Fibroblast of skin of right biceps (primary cell): ENCODE measurements at regions not wholly inside any gene's neighbourhood (a gene's known extent, or its start where the extent isn't known, plus 50 kb on each side); places are given as distances from the start of the nearest gene placed in this dataset.

Source experiments
- DNase-seq: peaks from one replicate; pipeline ENCODE4 v3.0.0-alpha.2; 2013

DNA sequence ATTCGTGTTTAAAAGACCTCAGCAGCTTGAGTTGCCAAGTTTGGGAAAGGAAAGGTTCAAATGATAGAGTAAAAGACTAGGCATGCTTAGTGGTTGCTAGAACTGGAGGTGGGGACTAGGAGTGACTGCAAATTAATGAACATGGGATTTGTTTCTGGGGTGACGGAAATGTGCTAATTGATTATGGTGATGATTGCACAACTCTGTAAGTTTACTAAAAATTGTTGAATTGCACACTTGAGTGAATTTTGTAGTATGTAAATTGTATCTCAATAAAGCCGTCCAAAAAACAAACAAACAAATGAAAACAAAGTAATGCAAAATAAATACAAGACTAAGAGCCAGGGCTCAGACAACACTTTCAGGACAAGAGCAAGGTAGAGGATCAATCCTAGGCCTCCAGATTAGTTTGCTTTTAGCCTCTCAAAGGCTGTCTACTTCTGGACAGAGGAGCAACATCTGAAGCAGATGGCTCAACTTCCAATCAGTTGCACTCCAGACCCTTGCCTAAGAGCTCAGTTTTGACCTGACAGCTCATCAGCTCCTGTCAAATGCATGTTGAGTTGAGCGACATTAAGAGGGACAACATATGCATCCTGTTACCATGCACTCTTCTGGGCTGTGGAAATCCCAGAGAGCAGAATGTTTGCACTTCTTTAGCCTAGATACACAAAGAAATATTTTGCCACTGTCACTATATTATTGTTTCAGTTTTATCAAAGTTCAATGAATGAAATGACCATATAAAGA is 111.2 kb upstream of the ASIC2 start:
- DNase-seq, result no peak

DNA sequence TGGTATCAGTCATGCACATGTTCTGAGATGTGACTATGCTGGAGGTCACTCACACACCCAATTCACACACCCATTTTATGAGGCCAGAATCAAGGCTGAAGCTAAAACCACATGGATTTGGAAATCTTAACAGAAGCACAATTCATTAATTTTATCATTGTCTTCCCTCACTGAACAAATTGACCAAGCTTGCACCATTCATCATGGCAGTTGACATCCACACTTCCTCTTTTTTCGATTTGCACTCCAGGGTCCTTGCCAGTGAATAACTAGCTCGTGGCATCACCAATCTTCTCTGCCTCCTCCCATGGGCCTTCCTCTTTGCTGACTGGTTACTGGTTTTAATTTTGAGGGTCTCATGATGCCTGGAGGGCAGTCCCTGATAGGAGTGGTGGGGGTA is 123.0 kb upstream of the ASIC2 start:
- DNase-seq, result no peak

DNA sequence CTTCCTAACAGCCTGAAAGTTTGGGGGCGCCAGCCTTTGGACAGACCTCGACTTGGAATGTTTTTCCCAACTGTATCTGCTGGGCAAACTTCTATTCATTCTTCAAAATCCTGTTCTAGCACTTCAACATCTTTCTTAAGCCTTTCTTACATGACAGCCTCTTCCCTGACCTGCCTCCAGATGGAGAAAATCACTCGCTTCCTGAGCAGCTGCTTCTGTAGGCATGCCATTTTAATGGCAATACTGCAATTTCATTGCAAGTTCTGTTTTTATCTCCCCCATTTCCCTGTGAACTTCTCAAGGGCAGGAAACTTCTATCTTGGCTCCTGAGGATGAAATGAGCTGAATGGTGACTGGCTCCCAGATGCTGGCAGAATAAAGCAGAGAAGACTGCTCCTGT is 128.8 kb upstream of the ASIC2 start:
- DNase-seq, result no peak

DNA sequence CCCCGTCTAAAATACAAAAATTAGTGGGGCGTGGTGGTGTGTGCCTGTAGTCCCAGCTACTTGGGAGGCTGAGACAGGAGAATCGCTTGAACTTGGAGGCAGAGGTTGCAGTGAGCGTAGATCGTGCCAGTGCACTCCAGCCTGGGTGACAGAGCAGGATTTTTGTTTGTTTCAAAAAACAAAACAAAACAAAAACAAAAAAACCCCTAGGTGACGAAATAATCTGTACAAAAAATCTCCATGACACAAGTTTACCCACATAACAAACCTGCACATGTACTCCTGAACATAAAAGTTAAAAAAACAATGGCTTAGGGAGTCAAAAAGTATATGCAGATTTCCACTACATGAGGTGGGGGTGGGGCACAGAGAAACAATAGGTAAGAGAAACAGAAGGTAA is 140.5 kb upstream of the ASIC2 start:
- no peak for DNase-seq

DNA sequence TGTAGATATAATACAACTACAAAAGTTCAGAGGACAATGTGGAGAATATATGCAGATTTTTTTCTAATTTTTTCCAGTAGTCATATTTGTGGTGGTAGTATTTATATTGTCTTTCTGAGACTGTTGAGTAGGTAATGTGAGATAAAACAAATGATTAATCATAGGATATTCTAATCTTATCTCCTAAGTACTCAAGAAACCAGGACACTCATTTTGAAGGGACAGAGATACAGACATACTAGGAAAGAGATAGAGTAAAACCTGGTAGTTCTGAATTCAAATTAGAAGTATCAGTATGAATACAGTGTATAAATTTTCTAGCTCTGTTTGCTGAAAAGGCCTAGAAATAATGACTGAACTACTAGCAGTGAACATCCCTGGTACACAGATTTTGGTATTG is 141.7 kb upstream of the ASIC2 start:
- DNase-seq, result no peak

DNA sequence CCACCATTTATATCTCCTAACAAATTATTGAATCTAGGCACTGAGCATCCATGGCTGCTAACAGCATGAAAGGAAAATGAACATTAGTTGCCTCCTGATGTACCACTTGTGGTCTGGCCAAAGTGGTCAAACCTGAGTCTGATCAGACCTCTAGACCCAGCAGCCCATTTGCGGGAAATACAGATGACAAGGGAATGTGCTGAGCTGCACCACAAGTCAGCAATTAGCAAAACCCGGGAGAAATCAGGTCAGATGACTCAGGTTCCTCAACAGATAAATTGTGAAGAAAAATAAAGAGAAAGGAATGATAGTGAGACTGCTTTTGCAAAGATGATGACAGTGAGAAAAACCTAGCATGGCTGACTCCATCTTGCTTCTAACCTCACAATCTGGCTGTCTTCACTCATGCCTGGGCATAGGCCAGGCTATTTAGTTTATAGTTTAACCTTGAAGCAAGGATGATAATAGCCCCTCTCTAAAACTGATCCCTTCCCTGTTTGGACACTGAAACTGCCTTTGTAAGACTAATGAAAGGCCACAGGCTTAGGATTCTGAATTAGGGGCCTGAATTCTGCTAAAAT is 142.7 kb upstream of the ASIC2 start:
- peak; percentile 59 for DNase-seq

DNA sequence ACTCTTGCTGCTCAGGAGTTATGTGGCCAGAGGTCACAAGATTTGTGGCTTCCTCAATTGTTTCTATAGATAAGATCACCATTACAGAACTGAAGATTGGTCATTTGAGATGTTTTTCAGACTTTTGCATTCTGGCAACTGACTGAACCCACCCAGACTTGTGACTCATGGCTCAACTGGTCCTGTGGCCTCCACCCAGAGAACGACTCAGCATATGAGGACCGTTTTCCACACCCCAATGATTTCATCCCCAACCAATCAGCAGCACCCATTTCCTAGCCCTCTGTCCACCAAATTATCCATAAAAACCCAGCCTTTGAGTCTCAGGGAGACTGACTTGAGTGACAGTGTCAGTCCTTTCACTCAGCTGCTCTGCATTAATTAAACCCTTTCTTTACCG is 143.2 kb upstream of the ASIC2 start:
- peak; percentile 73 for DNase-seq

DNA sequence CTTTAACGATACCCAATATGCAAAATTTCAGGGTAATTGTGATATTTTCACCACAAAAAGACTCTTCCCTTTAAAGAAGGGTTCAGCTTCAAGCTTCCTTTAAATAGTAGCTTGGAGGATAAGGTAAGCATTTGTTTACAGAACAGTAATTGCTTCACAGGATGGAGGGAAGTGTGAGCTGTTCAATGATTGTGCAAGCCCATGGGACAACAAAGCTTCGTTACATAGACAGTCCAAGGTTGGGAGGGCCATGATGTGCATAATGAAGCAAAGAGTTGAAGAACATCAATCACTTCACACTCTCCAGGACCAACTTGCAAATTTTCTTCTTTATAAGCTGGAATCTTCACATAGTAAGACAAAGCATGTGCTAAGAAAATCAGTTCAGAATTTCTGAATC is 145.0 kb upstream of the ASIC2 start:
- no peak for DNase-seq

DNA sequence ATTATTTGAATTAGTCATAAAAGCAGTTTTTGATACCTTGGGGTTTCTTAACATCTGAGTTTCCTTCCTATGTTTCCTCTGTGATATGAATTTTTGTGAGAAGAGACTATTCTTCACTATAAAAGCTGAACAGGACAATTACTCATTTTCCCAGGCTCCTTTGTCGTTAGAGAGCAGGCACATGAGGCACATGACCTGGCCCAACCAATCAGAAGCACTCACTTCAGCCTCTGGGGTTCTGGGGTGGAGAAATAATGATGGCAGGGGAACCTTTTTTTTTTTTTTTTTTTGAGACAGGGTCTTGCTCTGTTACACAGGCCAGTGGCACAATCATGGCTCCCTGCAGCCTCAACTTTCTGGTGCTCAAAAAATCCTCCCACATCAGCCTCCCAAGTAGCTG is 145.5 kb upstream of the ASIC2 start:
- no peak for DNase-seq

DNA sequence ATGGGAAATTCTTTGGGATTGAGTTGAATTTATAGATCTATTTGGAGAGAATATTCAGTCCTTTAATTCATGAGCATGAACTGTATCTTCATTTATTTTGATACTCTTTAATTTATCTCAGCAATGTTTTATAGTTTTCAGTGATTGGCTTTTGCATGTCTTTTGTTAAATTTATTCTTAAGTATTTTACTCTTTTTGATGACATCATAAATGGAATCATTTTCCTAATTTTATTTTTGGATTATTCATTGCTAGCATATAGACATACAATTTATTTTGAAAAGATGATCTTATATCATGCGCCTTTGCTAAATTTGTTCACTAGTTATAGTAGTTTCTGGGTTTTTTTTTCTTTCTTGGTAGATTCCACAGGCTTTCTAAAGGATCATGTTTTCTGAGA is 149.2 kb upstream of the ASIC2 start:
- no peak for DNase-seq

DNA sequence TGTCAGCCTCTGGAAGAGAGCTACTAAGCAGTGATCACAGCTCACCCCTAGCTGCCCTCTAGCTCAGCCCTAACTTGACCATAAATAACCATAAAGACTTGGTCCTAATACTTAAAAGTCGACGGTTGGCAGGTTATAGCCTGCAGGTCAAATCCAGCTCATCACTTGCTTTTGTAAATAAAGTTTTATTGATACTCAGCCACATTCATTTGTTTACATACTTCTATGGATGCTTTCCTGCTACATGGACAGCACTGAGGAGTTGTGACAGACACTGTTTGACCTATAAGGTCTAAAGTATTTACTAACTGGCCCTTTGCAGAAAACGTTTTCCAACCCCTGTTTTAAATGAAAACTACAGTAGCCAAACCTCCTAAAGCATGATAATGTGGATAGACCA is 151.6 kb upstream of the ASIC2 start:
- no peak for DNase-seq

DNA sequence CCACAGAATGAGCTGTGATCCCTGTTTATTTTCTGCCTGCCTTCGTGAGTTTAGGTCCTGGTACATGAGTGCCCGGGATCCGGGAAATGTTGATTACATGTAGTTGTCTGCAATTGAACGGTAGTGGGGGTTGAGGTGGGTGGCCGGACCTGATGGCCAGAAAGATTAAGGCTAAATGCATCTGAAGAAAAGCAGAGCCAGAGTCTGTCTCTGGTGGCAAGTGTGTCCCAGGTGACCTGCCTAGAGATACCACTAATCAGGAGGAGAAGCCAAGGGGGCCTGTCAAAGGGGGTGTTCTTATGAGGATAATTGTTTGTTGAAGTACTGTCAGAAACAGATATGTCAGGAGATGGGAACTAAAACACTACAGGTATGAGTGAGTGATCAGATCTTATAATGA is 154.0 kb upstream of the ASIC2 start:
- no peak for DNase-seq

DNA sequence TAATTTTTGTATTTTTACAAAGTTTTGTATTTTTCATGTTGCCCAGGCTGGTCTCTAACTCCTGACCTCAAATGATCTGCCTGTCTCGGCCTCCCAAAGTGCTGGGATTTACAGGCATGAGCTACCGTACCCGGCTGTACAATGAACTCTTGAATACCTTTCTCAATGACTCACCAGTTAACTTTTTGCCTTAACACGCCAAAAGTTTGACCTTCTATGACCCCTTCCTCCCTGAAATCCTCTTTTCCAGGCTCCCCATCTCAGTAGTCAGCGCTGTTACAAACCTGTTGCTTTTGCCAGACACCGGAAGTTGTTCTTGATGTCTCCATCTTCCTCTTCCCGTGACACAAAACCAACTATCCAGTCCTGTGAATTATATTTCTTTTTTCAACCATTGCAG is 158.1 kb upstream of the ASIC2 start:
- DNase-seq, result peak; percentile 9

DNA sequence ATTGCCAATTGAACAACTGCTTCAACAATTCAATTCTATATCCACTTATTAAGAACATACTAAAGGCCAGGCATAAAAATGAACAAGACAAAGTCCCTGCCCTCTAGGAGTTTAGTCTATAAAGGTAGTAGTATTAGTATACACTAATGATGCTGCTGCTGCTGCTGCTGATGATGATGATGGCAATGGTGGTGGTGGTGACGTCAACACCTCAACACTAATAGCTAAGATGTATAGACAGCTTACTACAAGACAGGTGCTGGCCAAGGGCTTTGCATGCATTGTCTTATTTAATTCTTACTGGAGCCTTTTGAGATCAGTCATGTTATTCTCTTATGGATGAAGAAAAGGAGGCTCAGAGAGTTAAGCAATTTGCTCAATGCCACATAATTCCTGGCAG is 164.4 kb upstream of the ASIC2 start:
- no peak for DNase-seq

DNA sequence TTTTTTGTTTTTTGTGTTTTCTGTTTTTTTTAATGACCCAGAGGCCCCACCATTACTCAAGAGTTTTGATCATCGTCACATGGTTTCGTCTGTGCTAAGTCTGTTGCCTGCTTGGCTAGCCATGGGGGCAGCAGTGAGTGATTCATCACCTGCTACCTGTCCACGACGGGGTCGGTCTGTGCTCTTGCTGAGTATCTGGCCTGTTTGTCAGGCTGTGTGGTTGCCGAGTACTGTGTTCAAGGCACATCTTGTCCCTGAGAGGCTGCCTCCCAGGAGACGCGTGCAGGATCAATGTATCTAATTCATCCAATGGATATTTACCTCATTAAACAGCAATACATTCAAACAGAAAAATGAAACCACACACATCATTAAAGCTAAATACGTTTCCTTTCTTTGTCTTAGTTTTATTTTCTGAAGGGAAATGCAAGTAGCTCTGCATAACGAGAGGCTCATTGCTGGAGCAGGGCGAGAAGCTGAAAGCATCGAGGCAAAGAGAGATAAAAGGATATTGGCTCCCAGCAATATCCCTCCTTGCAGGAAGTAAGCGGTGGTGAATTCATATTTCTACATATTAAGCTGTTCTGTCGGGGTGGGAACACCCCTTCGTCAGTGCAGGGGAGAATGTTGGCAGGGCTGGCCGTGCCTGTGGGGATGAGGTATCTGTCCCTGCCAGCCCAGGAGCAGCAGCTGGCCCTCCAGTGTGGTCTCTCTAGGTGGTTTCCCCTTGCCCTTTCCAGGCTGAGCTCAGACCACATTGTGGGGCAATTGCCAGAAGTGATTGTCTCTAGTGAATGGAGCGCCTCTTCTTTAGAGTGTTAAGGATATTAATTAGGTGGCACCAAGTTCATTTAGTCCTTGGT is 166.2 kb upstream of the ASIC2 start:
- no peak for DNase-seq

DNA sequence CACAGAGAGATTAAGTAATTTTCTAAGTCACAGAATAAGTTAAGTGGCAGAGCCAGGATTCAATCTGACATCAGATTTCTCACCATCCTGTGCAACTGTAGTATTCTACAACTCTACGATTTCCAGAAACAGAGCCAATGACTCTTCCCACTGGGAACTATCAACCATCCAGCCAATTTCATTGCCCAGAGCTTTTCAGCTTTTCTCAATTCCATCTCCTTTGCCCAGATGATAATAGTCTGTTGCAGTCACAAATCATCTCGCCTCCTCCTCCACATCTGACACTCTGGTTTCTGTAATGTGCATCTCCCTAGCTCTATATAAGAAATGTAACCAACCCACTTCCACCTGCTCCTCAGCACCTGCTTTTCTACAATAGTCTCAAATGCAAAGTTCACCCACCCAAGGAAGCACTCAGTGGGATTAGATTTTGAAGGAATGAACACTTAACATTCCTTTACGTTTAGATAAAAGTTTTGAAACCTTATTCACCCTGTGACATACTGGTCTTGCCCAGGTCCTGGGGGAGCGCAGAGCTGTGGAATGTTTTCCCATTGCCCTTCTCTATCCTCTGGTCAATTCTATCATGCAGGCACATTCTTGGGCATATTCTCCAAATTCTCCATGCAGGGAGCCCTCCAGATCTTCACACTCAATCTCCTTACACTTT is 167.8 kb upstream of the ASIC2 start:
- DNase-seq, result no peak

DNA sequence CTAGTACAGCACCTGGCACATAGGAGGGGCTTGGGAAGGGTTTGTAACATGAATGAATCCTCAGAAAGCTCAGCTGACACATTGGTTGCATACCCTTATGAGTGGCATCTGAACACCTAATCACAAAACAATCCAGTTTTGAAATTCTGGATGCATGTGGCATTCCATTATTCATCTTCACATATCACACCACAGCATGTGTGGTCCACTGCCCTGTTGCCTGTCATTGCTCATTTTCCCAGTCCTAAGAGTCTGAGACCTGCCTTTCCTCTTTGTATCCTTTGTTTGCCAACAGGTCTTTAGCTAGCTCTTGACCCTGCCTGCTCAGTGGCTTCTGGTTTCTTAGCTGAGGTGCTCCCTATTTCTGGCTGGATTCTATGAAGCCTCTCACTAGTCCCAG is 170.8 kb upstream of the ASIC2 start:
- no peak for DNase-seq

DNA sequence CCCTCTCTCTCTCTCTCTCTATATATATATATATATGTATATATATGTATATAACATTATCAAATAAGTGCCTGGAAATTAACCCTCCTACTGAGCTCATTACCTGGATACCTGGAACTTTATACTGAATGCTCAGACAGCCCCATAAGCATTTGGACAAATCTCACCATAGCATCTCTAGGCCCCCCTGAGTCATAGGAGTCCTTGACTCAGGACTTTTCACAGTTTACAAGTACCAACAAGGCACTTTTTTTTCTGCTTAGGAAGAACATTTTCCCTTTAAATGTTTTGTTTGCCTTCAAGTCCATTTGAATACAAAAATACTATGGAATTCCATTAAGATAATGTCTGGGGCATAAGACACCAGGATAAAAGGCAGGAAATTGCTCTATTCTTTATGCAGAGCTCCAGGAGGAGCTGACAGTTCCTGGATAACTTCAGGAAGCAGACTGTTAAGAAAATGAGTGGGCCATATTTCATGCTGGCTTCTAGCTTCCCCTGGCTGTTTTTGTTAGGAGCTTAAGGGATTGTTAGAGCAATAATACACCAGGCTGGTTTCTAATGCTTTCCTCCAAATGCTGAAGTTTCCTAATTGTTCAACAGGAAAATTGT is 171.7 kb upstream of the ASIC2 start:
- no peak for DNase-seq

DNA sequence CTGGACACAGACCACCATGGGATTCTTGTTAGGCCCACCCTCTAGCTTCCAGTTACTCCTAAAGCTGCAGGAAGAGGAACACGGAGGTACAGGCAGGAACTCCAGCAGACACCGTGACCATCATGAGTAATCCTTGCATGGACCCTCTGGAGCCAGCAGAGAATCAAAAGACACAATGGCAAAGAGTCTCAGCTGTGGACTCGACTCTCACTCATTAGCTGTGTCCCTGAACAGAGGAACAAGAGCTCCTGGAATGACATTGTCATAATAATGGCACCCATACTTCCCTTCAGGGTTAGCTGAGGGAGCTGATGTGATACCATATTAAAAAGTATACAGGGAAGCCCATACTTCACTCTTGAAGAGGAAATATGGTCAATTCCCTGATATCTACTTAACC is 176.3 kb upstream of the ASIC2 start:
- DNase-seq, result no peak

DNA sequence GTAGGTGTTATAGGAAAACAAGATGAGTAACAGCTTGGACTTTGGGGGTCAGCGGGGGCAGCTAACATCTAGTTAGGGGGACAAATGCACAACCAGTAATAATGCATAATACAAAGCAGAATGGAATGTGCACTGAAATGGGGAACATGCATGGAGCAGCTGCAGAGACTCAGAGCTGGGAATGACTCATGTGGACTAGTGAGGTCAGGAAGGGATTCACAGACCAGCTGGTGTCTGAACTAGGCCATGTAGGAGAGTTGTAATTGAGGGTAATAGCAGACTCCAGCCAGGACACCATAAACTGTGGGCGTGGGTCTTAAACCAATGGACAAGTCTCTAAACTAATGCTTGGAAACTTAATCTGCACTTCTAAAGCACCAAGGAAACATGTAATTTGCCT is 176.8 kb upstream of the ASIC2 start:
- peak; percentile 83 for DNase-seq

DNA sequence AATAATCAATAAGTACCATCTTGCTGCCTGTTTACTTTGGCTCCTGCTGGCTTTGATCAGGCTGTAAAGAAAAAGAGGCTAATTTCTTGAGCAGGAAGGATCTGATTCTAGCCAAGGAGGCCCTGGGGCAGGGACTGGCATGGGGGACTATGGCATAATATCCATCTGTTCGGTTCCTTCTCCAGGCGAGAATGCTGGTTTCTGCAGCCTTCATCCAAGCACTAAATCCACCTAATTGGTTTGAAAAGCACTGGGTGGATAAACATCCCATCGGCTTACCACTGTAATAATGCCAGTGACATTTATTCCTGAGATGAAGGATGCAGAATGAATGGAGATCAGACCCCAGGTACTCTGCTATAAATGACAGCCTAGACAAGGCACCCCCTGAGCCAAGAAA is 180.0 kb upstream of the ASIC2 start:
- DNase-seq, result no peak

DNA sequence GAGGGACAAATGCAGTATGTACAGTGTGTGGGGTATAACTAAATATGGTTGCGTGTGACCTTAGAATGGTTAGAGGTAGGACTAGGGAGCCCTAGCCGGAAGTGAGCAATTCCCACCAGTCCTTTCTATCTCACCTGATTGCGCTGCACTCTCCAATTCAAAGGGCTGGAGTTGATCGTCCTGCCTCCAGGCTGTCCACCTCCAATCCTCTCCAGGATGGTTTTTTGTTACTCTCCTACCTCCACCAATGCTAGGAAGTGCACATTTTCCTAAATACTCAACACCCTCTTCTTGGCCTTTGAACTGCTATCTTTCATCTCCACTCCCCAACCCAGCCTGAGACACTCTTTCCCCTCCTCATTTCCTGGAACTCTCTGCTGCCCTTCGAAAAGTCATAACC is 181.7 kb upstream of the ASIC2 start:
- no peak for DNase-seq

DNA sequence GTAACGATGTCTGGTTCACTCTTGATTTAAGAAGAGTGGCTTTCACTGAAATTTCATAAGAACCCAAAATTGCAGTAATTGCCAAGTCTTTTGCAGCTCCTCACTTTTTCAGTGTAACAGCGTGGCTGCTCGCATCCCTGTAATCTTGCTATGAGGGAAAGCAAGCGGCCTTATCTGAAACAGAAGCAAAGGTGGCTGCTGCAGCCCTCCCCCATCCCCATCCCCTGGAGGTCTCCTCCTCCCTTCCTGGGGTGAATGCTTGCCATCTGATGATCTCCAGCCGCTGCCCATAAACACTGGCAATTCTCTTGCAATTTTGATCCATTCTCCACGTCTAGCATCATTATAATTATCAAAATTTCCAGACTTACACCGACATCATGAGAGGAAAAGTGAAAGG is 182.5 kb upstream of the ASIC2 start:
- no peak for DNase-seq
